NB4 (cell line): ENCODE measurements at regions not wholly inside any gene's neighbourhood (a gene's known extent, or its start where the extent isn't known, plus 50 kb on each side); places are given as distances from the start of the nearest gene placed in this dataset.

Source experiments
- MYC ChIP-seq: IDR thresholded peaks from 2 replicates; pipeline ENCODE4 v1.6.1; 2011; ENCODE audit warnings: low read depth, low read length
- POLR2A ChIP-seq: IDR thresholded peaks from 2 replicates; pipeline ENCODE4 v1.6.1; 2011; ENCODE audit warnings: mild to moderate bottlenecking; ENCODE audit not compliant: insufficient read length; ENCODE audit errors: extremely low read depth
- TF ChIP-seq, protein P1 (sequence below): IDR thresholded peaks from one replicate; pipeline ENCODE4 v1.5.1; 2012; ENCODE audit warnings: low read depth, low read length

DNA sequence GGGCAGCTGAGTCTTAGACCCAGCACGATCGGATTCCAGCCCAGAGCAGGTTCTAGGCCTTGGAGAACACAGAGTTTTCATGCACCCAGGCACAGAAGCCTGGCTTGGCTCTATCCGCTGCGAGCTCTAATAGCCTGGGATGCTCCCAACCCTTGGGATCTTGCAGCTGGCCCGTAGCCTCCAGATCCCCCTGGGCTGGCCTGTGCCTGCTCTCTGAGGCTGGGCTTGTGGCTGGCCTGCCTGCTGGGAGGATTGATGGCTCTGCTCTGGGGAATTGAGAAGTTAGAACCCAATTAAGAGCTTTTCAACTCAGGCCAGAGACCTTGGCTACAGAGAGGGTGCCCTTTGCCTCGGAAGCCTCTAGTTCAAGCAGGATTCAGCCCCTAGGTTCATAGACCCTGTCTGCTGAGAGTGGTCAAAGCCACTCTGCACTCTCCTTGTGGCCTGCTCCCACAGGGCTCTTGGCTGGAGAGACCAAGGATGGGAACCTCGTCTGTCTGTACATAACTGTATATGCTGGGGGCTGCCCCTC lies 64.4 kb downstream of the MAGEF1 start:
- no peak for TF ChIP-seq POLR2A
- TF ChIP-seq MYC, result no peak
- TF ChIP-seq, protein P1, sequence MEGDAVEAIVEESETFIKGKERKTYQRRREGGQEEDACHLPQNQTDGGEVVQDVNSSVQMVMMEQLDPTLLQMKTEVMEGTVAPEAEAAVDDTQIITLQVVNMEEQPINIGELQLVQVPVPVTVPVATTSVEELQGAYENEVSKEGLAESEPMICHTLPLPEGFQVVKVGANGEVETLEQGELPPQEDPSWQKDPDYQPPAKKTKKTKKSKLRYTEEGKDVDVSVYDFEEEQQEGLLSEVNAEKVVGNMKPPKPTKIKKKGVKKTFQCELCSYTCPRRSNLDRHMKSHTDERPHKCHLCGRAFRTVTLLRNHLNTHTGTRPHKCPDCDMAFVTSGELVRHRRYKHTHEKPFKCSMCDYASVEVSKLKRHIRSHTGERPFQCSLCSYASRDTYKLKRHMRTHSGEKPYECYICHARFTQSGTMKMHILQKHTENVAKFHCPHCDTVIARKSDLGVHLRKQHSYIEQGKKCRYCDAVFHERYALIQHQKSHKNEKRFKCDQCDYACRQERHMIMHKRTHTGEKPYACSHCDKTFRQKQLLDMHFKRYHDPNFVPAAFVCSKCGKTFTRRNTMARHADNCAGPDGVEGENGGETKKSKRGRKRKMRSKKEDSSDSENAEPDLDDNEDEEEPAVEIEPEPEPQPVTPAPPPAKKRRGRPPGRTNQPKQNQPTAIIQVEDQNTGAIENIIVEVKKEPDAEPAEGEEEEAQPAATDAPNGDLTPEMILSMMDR, result no peak
